ENCODE measurements at regions not wholly inside any gene's neighbourhood (a gene's known extent, or its start where the extent isn't known, plus 50 kb on each side); places are given as distances from the start of the nearest gene placed in this dataset.
"Not testable (repeated sequence)": the region's sequence is repeated elsewhere in the genome, so short reads cannot be mapped to it uniquely, and the experiment has no call there.

DNA sequence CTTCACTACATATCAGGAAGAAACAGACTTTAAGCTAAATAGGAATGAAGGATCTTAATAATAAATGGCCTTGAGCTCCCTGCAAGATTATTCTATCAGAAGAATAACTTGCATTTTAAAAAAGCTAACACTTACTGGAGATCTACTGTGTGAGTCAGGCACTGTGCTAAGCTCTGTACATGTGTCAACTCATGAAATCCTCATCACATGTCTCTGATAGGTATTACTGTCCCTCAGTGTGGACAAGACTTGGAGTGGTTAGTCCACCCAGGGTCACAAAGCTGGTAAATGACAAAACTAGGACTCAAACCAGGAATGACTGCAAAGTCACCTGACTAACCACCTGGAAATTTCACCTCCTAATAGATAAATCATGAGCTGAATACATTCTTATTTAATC is 57.1 kb upstream of the KCTD7 start:
- TF ChIP-seq, protein P1, sequence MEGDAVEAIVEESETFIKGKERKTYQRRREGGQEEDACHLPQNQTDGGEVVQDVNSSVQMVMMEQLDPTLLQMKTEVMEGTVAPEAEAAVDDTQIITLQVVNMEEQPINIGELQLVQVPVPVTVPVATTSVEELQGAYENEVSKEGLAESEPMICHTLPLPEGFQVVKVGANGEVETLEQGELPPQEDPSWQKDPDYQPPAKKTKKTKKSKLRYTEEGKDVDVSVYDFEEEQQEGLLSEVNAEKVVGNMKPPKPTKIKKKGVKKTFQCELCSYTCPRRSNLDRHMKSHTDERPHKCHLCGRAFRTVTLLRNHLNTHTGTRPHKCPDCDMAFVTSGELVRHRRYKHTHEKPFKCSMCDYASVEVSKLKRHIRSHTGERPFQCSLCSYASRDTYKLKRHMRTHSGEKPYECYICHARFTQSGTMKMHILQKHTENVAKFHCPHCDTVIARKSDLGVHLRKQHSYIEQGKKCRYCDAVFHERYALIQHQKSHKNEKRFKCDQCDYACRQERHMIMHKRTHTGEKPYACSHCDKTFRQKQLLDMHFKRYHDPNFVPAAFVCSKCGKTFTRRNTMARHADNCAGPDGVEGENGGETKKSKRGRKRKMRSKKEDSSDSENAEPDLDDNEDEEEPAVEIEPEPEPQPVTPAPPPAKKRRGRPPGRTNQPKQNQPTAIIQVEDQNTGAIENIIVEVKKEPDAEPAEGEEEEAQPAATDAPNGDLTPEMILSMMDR (IDR thresholded peaks at IDR 0.05; ENCODE audit: low read depth, low read length): no peak
- H3K4me3 ChIP-seq (replicated peaks in 1 of 2; ENCODE audit: low read depth in 2 of 2, low read length in 2 of 2): no peak overlapping the region
- no peak for DNase-seq (ENCODE audit: low read depth in 2 of 2)

DNA sequence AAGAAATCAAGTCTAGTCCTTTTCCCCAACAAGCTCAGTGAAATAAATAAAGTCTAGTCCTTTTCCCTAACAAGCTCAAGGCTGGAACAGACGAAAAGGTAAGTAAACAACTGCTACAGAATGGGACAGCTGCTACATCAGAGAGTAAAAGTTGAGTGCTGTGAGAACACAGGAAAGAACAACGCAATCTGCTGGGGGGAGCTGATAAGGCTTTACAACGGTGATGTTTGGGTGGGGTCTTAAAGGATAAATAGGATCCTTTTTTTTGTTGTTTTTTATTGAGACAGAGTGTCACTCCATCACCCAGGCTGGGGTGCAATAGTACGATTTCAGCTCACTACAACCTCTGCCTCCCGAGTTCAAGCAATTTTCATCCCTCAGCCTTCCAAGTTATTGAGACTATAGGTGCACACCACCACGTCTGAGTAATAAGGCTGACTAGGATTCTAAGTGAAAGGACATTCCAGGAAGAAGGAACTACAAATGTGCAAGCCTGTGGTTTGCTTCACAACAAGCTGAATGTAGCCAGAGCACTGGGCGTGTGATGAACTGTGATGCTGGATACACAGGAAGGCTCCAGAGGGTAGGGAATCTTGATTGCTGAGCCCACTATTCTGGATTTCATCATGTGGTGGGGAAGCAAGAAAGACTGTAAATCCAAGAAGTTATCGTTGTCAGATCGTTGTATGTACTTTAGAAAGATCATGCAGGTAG is 54.7 kb upstream of the KCTD7 start:
- not testable (repeated sequence) for DNase-seq (ENCODE audit: low read depth in 2 of 2); H3K4me3 ChIP-seq (replicated peaks in 1 of 2; ENCODE audit: low read depth in 2 of 2, low read length in 2 of 2)

DNA sequence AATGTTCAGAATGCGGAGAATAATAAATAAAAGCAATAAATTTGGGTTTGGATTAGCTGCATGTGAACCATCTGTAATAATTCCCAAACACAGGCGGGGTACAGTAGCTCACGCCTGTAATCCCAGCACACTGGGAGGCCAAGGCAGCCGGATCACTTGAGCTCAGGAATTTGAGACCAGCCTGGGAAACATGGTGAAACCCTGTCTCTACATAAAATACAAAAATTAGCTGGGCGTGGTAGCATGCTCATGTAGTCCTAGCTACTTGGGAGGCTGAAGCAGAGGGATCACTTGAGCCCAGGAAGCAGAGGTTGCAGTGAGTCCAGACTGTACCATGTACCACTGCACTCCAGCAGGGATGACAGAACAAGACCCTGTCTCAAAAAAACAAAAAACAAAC is 53.9 kb upstream of the KCTD7 start:
- DNase-seq (ENCODE audit: low read depth in 2 of 2); H3K4me3 ChIP-seq (replicated peaks in 1 of 2; ENCODE audit: low read depth in 2 of 2, low read length in 2 of 2): not testable (repeated sequence)

DNA sequence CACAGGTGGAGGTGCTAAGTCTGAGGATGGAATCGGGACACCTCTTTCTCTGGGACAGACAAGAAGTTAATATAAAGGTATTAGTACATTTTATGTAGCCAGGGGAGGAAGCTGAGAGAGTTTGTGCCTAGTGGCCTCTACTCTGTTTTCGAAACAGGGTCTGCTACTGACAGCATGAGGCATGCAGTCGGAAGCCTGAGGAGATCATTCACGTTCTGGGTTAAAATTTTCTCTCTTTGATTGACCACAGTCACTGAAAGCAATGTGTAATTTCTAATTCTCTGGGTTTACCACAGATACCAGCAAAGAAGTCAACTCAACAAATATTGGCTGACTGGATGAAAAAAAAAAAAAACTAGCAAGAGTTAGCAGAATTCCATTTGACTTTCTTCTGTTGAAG is 53.3 kb upstream of the KCTD7 start:
- DNase-seq (ENCODE audit: low read depth in 2 of 2): no peak

DNA sequence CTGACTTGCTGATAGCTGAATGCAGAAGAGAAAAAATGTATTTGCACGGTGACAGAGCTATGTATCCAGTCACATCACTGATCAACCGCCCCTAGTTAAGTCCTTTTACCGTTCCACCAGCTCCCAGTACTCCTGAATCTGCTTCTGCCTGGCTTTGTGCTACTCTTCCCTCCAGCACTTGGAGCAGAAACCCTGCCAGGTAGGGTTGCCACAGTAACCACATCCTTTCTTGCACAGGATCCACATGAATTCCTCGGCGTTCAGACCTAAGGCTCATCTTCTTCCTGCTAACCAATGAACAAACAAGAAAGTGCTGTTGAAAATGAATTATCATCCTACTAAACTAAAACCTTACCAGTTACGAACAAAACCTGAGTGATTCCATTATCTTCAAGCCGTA is 52.0 kb upstream of the KCTD7 start:
- no peak for DNase-seq (ENCODE audit: low read depth in 2 of 2)
- TF ChIP-seq, protein P1 (IDR thresholded peaks at IDR 0.05; ENCODE audit: low read depth, low read length): no peak

More for the DNA sequence above, 53.3 kb upstream of the KCTD7 start:
- no peak overlapping the region for H3K4me3 ChIP-seq (replicated peaks in 1 of 2; ENCODE audit: low read depth in 2 of 2, low read length in 2 of 2)
- TF ChIP-seq, protein P1 (IDR thresholded peaks at IDR 0.05; ENCODE audit: low read depth, low read length): no peak

More for the DNA sequence above, 52.0 kb upstream of the KCTD7 start:
- H3K4me3 ChIP-seq (replicated peaks in 1 of 2; ENCODE audit: low read depth in 2 of 2, low read length in 2 of 2): no peak overlapping the region
